Keratinocyte (primary cell): ENCODE measurements at regions not wholly inside any gene's neighbourhood (a gene's known extent, or its start where the extent isn't known, plus 50 kb on each side); places are given as distances from the start of the nearest gene placed in this dataset.

Experiments used
- DNase-seq: peaks from one replicate; pipeline ENCODE4 v3.0.0-alpha.2; 2011; ENCODE audit warnings: low read depth, missing footprints, low spot score
- FAIRE-seq: peaks from 2 replicates; lab custom pipeline; 2011; peaks lifted over from hg19 to GRCh38; lab: Jason Lieb, UNC
- H2AFZ ChIP-seq: 2 replicates; pipeline ENCODE4 v1.6.0; 2012; ENCODE audit warnings: low read length, control low read depth, inconsistent platforms; ENCODE audit not compliant: control insufficient read depth
- H3K27ac ChIP-seq: 2 replicates; pipeline ENCODE4 v1.5.1; 2011; ENCODE audit warnings: low read length; ENCODE audit not compliant: control insufficient read depth, insufficient read depth
- H3K27me3 ChIP-seq: 3 replicates; pipeline ENCODE4 v1.6.0; 2011; ENCODE audit warnings: low read length; ENCODE audit not compliant: control insufficient read depth, insufficient read depth; ENCODE audit errors: extremely low read depth
- H3K36me3 ChIP-seq, 2 experiments: 2 replicates in 1 of 2; 3 replicates in 1 of 2; pipeline ENCODE4 v1.5.1; 2011; ENCODE audit warnings: low read length in 2 of 2, mild to moderate bottlenecking in 1 of 2; ENCODE audit not compliant: control insufficient read depth in 2 of 2, insufficient read depth in 2 of 2; ENCODE audit errors: extremely low read depth in 1 of 2
- H3K4me1 ChIP-seq: 3 replicates; pipeline ENCODE4 v1.5.1; 2011; ENCODE audit warnings: low read length; ENCODE audit not compliant: control insufficient read depth, insufficient read depth; ENCODE audit errors: extremely low read depth
- H3K4me2 ChIP-seq: 3 replicates; pipeline ENCODE4 v1.6.0; 2011; ENCODE audit warnings: low read depth, low read length; ENCODE audit not compliant: control insufficient read depth, insufficient read depth; ENCODE audit errors: extremely low read depth
- H3K4me3 ChIP-seq, 3 experiments: fragments of 200-600 bp in 1 of 3; sonication (generic) in 1 of 3; 2 replicates in 2 of 3; 3 replicates in 1 of 3; pipeline ENCODE4 v1.5.1; 2011 to 2016; ENCODE audit warnings: low read length in 3 of 3, mild to moderate bottlenecking in 3 of 3, control low read depth in 2 of 3, inconsistent platforms in 1 of 3, low read depth in 1 of 3, mixed read lengths in 1 of 3, mixed run types in 1 of 3, moderate library complexity in 1 of 3; ENCODE audit not compliant: control insufficient read depth in 2 of 3, insufficient read depth in 2 of 3; ENCODE audit errors: extremely low read depth in 1 of 3
- H3K79me2 ChIP-seq: 2 replicates; pipeline ENCODE4 v1.6.0; 2012; ENCODE audit warnings: low read length; ENCODE audit not compliant: control insufficient read depth, insufficient read depth
- H3K9ac ChIP-seq: 3 replicates; pipeline ENCODE4 v1.6.0; 2011; ENCODE audit warnings: low read length; ENCODE audit not compliant: control insufficient read depth, insufficient read depth; ENCODE audit errors: extremely low read depth
- H3K9me1 ChIP-seq: 3 replicates; pipeline ENCODE4 v1.6.0; 2011; ENCODE audit warnings: low read length; ENCODE audit not compliant: control insufficient read depth, insufficient read depth; ENCODE audit errors: extremely low read depth
- H3K9me3 ChIP-seq: 2 replicates; pipeline ENCODE4 v1.5.1; 2012; ENCODE audit warnings: low read depth, low read length; ENCODE audit not compliant: control insufficient read depth
- H4K20me1 ChIP-seq: 3 replicates; pipeline ENCODE4 v1.6.0; 2011; ENCODE audit warnings: low read length; ENCODE audit not compliant: control insufficient read depth, insufficient read depth; ENCODE audit errors: extremely low read depth
- EZH2 ChIP-seq: IDR thresholded peaks from one replicate; pipeline ENCODE4 v1.6.1; 2012; ENCODE audit warnings: inconsistent platforms, mild to moderate bottlenecking, low read length, moderate library complexity
- dilution Hi-C: fragments of 300-500 bp; cut with MboI; formaldehyde crosslinking; loops from one replicate; pipeline ENCODE4 v1.7.0; 2020; ENCODE audit warnings: low sequenced_read_pairs; ENCODE audit not compliant: extremely low pct_ligation_motif_present
- TF ChIP-seq, protein P1 (sequence below), 3 experiments: IDR thresholded peaks in 1 of 3; conservative IDR thresholded peaks in 1 of 3; optimal IDR thresholded peaks in 1 of 3; 2 replicates in 2 of 3; 3 replicates in 1 of 3; pipeline versions ENCODE3 to v1.5.1; 2011; ENCODE audit warnings: low read length in 3 of 3, mild to moderate bottlenecking in 3 of 3, moderate library complexity in 2 of 3, control low read depth in 1 of 3, inconsistent platforms in 1 of 3; ENCODE audit not compliant: insufficient read depth in 2 of 3; ENCODE audit errors: extremely low read depth in 1 of 3

DNA sequence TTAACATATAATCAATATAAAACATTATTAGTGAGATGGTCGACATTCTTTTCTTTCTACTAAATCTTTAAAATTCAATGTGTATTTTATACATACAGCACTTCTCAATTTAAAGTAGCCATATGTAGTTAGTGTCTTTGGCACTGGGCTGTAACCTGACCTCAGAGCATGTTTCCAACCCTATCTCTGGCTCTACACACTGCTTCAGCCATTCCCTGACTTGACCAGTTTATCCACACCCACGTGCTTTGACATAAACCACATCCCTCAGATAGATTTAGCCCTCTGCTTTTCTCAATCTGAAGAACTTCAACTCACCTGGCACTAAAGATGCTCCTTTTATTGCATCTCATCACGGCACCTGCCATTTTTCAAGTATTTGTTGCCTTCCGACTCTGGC lies 58.3 kb downstream of the RGS2 start:
- Histone ChIP-seq H3K9me3 (no peaks in the 10 kb centered on the region), H2AFZ (no peak overlapping the region), H4K20me1 (no peaks in the 10 kb centered on the region), H3K27me3 (no peaks in the 10 kb centered on the region), H3K27ac (no peak overlapping the region), H3K36me3 (no peaks in the 10 kb centered on the region), H3K9ac (no peak overlapping the region), H3K4me3 (no peak overlapping the region), H3K4me1 (peaks cover 2% of the 10 kb centered on the region), H3K4me2 (no peak overlapping the region), H3K9me1 (no peaks in the 10 kb centered on the region), H3K79me2 (no peaks in the 10 kb centered on the region)
- DNase-seq, result no peak
- TF ChIP-seq, protein P1, sequence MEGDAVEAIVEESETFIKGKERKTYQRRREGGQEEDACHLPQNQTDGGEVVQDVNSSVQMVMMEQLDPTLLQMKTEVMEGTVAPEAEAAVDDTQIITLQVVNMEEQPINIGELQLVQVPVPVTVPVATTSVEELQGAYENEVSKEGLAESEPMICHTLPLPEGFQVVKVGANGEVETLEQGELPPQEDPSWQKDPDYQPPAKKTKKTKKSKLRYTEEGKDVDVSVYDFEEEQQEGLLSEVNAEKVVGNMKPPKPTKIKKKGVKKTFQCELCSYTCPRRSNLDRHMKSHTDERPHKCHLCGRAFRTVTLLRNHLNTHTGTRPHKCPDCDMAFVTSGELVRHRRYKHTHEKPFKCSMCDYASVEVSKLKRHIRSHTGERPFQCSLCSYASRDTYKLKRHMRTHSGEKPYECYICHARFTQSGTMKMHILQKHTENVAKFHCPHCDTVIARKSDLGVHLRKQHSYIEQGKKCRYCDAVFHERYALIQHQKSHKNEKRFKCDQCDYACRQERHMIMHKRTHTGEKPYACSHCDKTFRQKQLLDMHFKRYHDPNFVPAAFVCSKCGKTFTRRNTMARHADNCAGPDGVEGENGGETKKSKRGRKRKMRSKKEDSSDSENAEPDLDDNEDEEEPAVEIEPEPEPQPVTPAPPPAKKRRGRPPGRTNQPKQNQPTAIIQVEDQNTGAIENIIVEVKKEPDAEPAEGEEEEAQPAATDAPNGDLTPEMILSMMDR (optimal IDR thresholded peaks at IDR 0.05 in 1 of 3, IDR thresholded peaks at IDR 0.05 in 1 of 3, conservative IDR thresholded peaks at IDR 0.05 in 1 of 3; ENCODE audit: extremely low read depth in 1 of 3, insufficient read depth in 2 of 3, low read length in 3 of 3), result no peak
- no peak for TF ChIP-seq EZH2
- FAIRE-seq, result no peak
- dilution Hi-C loops, result no loop called here

DNA sequence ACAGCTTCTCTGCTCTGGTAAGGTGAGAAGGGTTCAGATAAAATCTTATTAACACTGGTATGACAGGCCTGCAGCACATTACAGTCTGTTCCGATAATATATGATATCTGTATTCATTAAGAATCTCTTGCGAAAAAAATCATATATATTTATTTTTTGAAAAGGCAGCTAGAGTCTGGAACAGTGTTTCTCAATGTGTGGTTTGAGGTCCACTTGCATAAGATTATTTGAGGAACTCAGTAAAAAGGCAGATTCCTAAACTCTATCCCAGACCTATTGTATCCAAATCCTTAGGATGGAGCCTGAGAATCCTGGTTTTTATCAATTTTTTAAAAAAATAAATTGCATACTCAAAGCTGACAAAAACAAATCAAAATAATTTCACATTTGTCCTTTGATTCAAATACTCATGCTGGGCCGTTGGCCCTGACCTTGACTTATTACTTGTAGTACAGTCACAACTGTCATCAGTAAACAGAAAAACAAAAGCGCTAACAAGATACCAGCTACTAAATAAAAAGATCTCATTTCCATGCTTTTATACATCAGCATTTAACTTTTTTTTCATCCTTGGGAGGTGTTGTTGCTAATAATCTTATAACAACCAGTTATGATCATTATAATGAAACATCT lies 60.6 kb downstream of the RGS2 start:
- Histone ChIP-seq H3K9me3 (no peaks in the 10 kb centered on the region), H2AFZ (no peak overlapping the region), H3K4me1 (no peaks in the 10 kb centered on the region), H3K9me1 (no peaks in the 10 kb centered on the region), H3K79me2 (no peaks in the 10 kb centered on the region), H3K36me3 (no peaks in the 10 kb centered on the region), H3K9ac (no peak overlapping the region), H3K27ac (no peak overlapping the region), H4K20me1 (no peaks in the 10 kb centered on the region), H3K4me3 (no peak overlapping the region), H3K4me2 (no peak overlapping the region), H3K27me3 (no peaks in the 10 kb centered on the region)
- dilution Hi-C loops, result no loop called here
- FAIRE-seq, result no peak
- TF ChIP-seq EZH2, result no peak
- TF ChIP-seq, protein P1 (optimal IDR thresholded peaks at IDR 0.05 in 1 of 3, IDR thresholded peaks at IDR 0.05 in 1 of 3, conservative IDR thresholded peaks at IDR 0.05 in 1 of 3; ENCODE audit: extremely low read depth in 1 of 3, insufficient read depth in 2 of 3, low read length in 3 of 3), result no peak
- DNase-seq, result no peak
